HepG2 (cell line): ENCODE measurements at regions not wholly inside any gene's neighbourhood (a gene's known extent, or its start where the extent isn't known, plus 50 kb on each side); places are given as distances from the start of the nearest gene placed in this dataset.

ENCODE experiments used
- CTCF ChIP-seq: sonication (generic); formaldehyde crosslinking; IDR thresholded peaks from 2 replicates; pipeline ENCODE4 v1.5.0; 2020; ENCODE audit warnings: mild to moderate bottlenecking, missing genetic modification reagents, moderate library complexity
- EP300 ChIP-seq, 3 experiments: sonication (generic) in 1 of 3; formaldehyde crosslinking in 1 of 3; IDR thresholded peaks; 2 replicates each; pipeline versions ENCODE4 v1.5.1 to v1.6.1; 2011 to 2020; ENCODE audit warnings: low read depth in 2 of 3, low read length in 2 of 3, borderline replicate concordance in 1 of 3, improper control_type of control experiment in 1 of 3, mild to moderate bottlenecking in 1 of 3, missing genetic modification reagents in 1 of 3, moderate library complexity in 1 of 3
- GTF2F1 ChIP-seq: fragments of 150-350 bp; IDR thresholded peaks from 2 replicates; pipeline ENCODE4 v1.6.1; 2014; ENCODE audit warnings: low read length
- MEIS1 ChIP-seq: sonication (generic); formaldehyde crosslinking; IDR thresholded peaks from 2 replicates; pipeline ENCODE4 v1.9.0; 2021; ENCODE audit warnings: mild to moderate bottlenecking, missing genetic modification reagents, moderate library complexity, borderline replicate concordance
- NFIC ChIP-seq: IDR thresholded peaks from 2 replicates; pipeline ENCODE4 v1.6.1; 2012; ENCODE audit warnings: mild to moderate bottlenecking, low read length, inconsistent platforms
- RELA ChIP-seq: sonication (generic); formaldehyde crosslinking; IDR thresholded peaks from 2 replicates; pipeline ENCODE4 v1.4.0; 2020; ENCODE audit warnings: missing genetic modification reagents
- RXRA ChIP-seq: sonication (generic); formaldehyde crosslinking; IDR thresholded peaks from 2 replicates; pipeline ENCODE4 v1.5.1; 2020; ENCODE audit warnings: missing genetic modification reagents
- SIX1 ChIP-seq: sonication (generic); formaldehyde crosslinking; IDR thresholded peaks from 2 replicates; pipeline ENCODE4 v1.4.0; 2020; ENCODE audit warnings: missing genetic modification reagents, borderline replicate concordance
- SMAD3 ChIP-seq: sonication (generic); formaldehyde crosslinking; IDR thresholded peaks from 2 replicates; pipeline ENCODE4 v1.4.0; 2020; ENCODE audit warnings: missing genetic modification reagents
- TARDBP ChIP-seq: sonication (generic); formaldehyde crosslinking; IDR thresholded peaks from 2 replicates; pipeline ENCODE4 v1.8.0; 2022; ENCODE audit warnings: mild to moderate bottlenecking, missing genetic modification reagents
- ZNF710 ChIP-seq: sonication (generic); formaldehyde crosslinking; IDR thresholded peaks from 2 replicates; pipeline ENCODE4 v1.5.0; 2020; ENCODE audit warnings: mild to moderate bottlenecking, missing genetic modification reagents, borderline replicate concordance

- TF ChIP-seq SMAD3 (CRISPR knock-in tag) = no peak
- no peak for TF ChIP-seq ZNF710
- no peak for TF ChIP-seq CTCF (CRISPR knock-in tag)
- TF ChIP-seq RXRA (CRISPR knock-in tag) = no peak
- no peak for TF ChIP-seq NFIC
- no peak for TF ChIP-seq TARDBP (CRISPR knock-in tag)
- no peak for TF ChIP-seq GTF2F1
- TF ChIP-seq EP300 (IDR thresholded peaks at IDR 0.05; ENCODE audit: low read depth in 2 of 2, low read length in 2 of 2) = no peak
- no peak for TF ChIP-seq EP300 (CRISPR knock-in tag; IDR thresholded peaks at IDR 0.05; ENCODE audit: borderline replicate concordance)
- no peak for TF ChIP-seq MEIS1 (CRISPR knock-in tag)
- no peak for TF ChIP-seq SIX1
- no peak for TF ChIP-seq RELA (CRISPR knock-in tag)
Observed at GRCh38 chr10:131002031-131002861, 309.3 kb downstream of the TCERG1L start.
